Stimulated activated CD8-positive, alpha-beta memory T cell treated with anti-CD3 and anti-CD28 coated beads, Interleukin-2, amount 100 ng/mL, for 48 hours (primary cell): ENCODE measurements at regions not wholly inside any gene's neighbourhood (a gene's known extent, or its start where the extent isn't known, plus 50 kb on each side); places are given as distances from the start of the nearest gene placed in this dataset.
"Not testable (repeated sequence)": the region's sequence is repeated elsewhere in the genome, so short reads cannot be mapped to it uniquely, and the experiment has no call there.

Source experiments
- DNase-seq, 2 donors: peaks; one replicate each; pipeline ENCODE4 v3.0.0-alpha.2; 2020; ENCODE audit warnings: low read depth in 2 of 2

DNA sequence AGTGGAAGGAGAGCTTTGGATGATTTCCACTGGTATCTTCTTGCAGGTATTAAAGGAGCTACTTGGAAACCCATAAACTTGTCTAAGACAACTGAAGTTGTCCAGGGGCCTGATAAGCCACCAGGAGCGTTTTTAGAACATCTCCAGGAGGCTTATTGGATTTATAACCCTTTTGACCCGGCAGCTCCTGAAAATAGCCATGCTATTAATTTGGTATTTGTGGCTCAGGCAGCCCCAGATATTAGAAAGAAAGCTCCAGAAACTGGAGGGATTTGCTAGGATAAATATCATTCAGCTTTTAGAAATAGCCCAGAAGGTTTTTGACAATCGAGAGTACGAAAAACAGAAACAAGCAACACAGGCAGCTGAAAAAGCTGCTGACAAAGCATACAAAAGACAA is 461.0 kb upstream of the HTR1E start:
- DNase-seq: no peak

DNA sequence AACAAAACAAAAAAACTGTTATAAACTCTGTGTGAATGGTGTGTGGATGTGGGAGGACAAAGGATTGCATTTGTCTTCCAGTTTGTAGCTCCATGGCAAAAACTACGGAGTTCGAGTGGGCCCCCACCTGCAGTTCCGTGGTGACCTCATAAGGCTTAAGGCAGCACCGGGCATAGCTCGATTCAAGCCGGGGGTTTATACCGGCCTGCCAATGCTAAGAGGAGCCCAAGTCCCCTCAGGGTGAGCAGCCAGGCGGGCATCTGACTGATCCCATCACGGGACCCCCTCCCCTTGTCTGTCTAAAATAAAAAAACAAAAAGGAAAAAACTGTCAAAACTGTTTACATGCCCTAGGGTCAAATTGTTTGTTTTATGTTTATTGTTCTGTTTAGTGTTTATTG is 463.2 kb upstream of the HTR1E start:
- DNase-seq: no peak

- no peak for DNase-seq
Observed at GRCh38 chr6:86471791-86472190, 465.5 kb upstream of the HTR1E start.

DNA sequence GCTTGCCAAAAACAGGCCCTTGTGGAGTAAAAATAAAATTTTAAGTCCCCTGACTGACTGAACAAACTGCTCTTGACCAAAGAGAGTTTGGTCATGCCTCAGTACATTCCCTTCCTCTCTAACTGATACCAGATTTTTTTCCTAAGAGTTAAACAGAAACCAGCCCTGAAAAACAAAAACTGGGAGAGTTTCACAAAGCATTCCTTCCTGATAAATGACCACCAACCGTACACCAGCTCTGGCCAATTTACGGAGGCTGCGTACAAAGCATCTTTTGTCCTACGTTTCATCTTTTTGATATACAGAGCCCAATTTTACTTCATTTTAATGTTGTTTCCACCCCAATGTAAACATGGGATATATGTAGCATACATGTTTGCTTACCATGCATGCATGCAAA is 477.4 kb upstream of the HTR1E start:
- no peak for DNase-seq

GRCh38 chr6:86456821-86457220 is 480.5 kb upstream of the HTR1E start:
- DNase-seq: no peak

DNA sequence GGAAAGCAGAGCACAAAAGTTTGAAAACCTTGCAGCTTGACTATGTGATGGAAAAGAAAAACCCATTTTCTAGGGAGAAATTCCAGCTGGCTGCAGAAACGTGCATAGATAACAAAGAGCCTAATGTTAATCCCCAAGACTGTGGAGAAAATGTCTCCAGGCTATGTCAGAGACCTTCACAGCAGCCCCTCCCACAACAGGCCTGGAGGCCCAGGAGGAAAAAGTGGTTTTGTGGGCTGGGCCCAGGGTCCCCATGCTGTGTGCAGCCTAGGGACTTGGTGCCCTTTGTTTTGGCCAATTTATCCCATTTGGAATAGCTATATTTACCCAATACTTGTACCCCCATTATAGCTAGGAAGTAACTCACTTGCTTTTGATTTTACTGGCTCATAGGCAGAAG is 484.1 kb upstream of the HTR1E start:
- no peak for DNase-seq

DNA sequence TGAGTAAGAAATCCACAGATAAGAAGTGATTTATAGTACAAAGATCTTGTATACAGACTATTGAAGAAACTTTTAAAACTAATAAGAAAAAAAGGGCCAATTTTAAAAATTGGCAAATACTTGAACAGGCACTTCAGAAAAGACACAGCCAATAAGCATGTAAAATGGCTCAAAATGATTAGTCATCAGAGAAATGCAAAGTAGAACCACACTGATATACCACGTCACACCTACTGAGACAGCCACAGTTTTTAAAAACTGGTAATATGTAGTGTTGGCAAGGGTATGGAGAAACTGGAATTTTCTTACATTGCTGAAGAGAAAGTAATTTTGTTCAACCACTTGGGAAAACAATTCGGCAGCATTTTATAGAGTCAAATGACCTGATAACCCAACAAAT is 488.9 kb upstream of the HTR1E start:
- DNase-seq: no peak

DNA sequence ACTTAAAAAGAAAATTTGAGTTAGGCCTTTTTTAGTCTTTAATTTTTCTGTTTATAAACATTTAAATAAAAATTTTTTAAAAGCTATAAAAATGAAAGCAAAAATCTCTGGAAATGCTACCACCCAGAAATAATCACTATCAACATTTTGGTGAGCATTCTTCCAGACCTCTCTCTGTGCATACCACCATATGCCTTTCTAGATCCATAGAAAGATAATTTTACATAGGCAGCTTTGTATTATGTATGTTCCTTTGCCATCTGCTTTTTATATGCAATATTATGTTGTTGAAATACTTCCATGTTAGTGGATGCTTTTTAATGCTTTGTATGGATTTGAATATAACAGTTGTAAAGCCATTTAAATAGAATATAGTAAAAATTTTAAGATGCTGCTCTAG is 496.7 kb upstream of the HTR1E start:
- no peak for DNase-seq

DNA sequence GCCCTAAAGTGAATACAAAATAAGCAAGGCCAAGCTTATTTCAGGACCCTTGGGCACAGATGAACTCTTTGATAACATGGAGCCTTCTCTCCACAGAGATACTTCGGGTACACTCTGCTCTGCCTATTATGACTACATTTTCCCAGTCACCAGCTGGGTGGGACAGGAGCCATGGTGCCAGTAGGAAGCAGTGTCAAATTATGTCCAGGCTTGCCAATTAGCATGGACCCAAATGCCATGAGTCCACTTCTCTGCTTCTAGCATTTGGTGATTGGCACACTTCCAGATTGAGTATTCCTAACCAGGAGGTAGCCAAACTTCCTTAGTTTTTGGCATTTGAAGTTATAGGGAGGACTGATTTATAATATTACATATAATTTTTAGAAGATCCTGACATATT is 513.8 kb upstream of the HTR1E start:
- DNase-seq: no peak

- no peak for DNase-seq
Observed at GRCh38 chr6:86412057-86412456, 525.3 kb upstream of the HTR1E start.

- DNase-seq: no peak
Observed at GRCh38 chr6:86407128-86407527, 530.2 kb upstream of the HTR1E start.

DNA sequence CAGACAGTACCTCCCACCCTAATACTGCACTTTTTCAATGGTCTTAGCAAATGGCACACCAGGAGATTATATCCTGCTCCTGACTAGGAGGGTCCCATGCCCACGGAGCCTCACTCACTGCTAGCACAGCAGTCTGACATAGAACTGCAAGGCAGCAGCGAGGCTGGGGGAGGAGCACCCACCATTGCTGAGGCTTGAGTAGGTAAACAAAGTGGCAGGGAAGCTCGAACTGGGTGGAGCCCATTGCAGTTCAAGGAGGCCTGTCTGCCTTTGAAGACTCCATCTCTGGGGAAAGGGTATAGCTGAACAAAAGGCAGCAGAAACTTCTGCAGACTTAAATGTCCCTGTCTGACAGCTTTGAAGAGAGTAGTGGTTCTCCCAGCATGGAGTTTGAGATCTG is 544.5 kb upstream of the HTR1E start:
- not testable (repeated sequence) for DNase-seq

- DNase-seq: no peak
Observed at GRCh38 chr6:86380571-86381125, 556.7 kb upstream of the HTR1E start.

DNA sequence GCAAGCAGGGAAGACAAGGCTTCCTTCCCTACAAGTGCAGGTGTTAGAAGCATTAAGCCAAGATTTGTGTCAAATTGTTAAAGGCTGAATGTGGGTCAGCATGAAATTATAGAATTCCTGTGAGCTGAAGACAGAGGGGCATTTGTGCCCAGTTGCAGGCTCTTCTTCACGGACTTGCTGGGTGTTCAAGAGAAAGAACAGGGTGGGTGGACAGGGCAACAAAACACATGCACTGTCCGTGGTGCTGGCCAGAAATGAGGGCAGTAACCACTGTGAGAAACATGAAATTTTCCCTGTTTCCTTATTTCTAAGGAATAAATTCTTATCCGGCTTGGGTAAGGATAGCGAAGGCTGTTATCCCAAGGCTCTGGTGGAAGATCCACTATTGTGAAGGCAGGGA is 579.5 kb upstream of the HTR1E start:
- DNase-seq: no peak

GRCh38 chr6:86355271-86355670 is 582.1 kb upstream of the HTR1E start:
- no peak for DNase-seq

- DNase-seq: no peak
Observed at GRCh38 chr6:86331919-86332318, 605.4 kb upstream of the HTR1E start.

DNA sequence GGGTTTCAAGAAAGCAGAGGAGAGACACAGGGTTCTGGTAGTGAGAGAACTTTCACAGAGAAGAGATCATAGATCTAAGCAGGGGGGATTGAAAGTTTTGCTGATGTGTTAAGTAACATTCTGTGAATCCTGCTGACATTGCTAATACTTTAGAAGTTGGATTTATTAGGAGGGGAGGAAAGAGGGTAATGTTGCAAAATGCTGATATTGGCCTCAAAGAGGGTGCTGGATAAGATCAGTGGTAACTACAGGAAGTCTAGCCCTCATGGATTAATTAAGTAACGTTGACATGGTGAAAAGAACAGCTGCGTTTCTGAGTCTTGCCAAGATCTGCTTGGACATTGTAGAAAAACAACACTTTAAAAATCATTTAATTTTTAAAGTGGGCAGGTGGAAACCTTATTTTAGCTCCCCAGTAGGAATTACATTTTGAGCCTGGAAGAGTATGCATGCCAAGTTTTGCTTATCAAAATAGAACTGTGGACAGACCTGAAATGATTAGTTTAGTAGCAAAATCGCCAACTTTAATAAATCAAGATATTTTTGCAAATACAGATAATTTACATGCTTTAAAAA is 606.0 kb upstream of the HTR1E start:
- DNase-seq: no peak

- no peak for DNase-seq
Observed at GRCh38 chr6:86306210-86306609, 631.1 kb upstream of the HTR1E start.

- DNase-seq: no peak
Observed at GRCh38 chr6:86285876-86286275, 643.2 kb upstream of the SYNCRIP start.

GRCh38 chr6:86284809-86285480 is 642.3 kb upstream of the SYNCRIP start:
- DNase-seq: not testable (repeated sequence)

GRCh38 chr6:86283596-86283995 is 640.9 kb upstream of the SYNCRIP start:
- DNase-seq: not testable (repeated sequence)

DNA sequence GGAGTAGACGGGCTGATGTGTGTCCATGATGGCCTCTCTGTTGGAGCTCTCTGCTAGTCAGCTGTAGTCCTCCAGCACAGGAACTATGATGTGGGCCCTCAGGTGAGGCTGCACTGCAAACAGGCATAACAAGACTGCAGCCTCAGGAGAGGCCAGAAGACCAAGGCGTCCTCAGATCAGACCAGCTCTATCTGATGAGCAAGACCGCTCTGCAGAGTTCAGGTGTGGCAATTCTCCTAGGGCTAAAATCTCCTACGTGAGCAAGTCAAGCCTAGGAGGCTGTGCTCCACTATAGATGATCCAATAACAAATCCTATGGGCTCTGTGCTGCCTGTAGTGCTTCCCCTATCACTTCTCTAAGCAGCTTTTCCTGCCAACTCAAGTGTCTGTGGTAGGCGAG is 633.4 kb upstream of the SYNCRIP start:
- DNase-seq: no peak

DNA sequence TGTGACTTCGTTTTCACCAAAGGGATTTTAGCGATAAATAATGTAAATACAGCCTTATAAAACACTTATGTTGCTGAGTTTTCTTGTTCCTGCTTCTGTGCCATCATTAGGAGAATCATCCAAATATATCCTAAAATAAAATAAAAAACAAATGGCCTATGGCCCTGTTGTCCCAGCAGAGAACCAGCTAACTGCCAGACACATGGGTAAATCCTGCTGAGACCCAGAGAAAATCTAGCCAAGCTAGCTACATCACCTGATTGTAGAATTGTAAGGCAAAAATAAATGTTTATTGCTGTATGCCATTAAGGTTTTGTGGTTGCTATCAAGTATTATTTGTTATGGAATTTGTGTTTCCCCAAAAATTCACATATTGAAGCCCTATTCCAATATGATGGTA is 631.2 kb upstream of the SYNCRIP start:
- no peak for DNase-seq
